Activated naive CD8-positive, alpha-beta T cell treated with anti-CD3 and anti-CD28 coated beads, Interleukin-2, amount 10 ng/mL, durations not matched to agents 7 days and 5 days (primary cell): ENCODE measurements at regions not wholly inside any gene's neighbourhood (a gene's known extent, or its start where the extent isn't known, plus 50 kb on each side); places are given as distances from the start of the nearest gene placed in this dataset.

Experiments used
- ATAC-seq: fragments of 150-1000 bp; cut with Tn5 transposase; one replicate; pipeline ENCODE4 v1.10.0; 2021; ENCODE audit warnings: low read depth, moderate library complexity
- POLR2A ChIA-PET: fragments of 350-600 bp; sonication (Branson Sonifier 250); formaldehyde crosslinking; loops from one replicate; lab custom pipeline; 2021; ENCODE audit warnings: antibody characterized with exemption; lab: Charles Lee
- DNase-seq: peaks from one replicate; pipeline ENCODE4 v3.0.0; 2021
- H3K27ac Mint-ChIP-seq: one replicate; pipeline ENCODE4 v1.8.0; 2022; ENCODE audit warnings: mild to moderate bottlenecking, mixed read lengths
- H3K27me3 Mint-ChIP-seq: one replicate; pipeline ENCODE4 v1.8.0; 2022; ENCODE audit warnings: mild to moderate bottlenecking, moderate library complexity, mixed read lengths
- H3K36me3 Mint-ChIP-seq: one replicate; pipeline ENCODE4 v1.8.0; 2021; ENCODE audit warnings: mild to moderate bottlenecking, mixed read lengths
- H3K4me1 Mint-ChIP-seq: one replicate; pipeline ENCODE4 v1.8.0; 2021; ENCODE audit warnings: mixed read lengths
- H3K4me3 Mint-ChIP-seq: one replicate; pipeline ENCODE4 v1.8.0; 2022; ENCODE audit warnings: mild to moderate bottlenecking, moderate library complexity, mixed read lengths
- H3K9me3 Mint-ChIP-seq: one replicate; pipeline ENCODE4 v1.8.0; 2021; ENCODE audit warnings: mixed read lengths

GRCh38 chr16:86419518-86419917 is 90.8 kb upstream of the FOXF1 start:
- no peak for DNase-seq
- Mint-ChIP-seq H3K4me1 (no peaks in the 10 kb centered on the region), H3K9me3 (peaks cover 2% of the 10 kb centered on the region), H3K27me3 (peaks cover 2% of the 10 kb centered on the region), H3K27ac (no peak overlapping the region), H3K4me3 (no peak overlapping the region), H3K36me3 (no peaks in the 10 kb centered on the region)
- POLR2A ChIA-PET = no interaction called here
- no peak for ATAC-seq

GRCh38 chr16:86421995-86422394 is 88.3 kb upstream of the FOXF1 start:
- Mint-ChIP-seq H3K9me3 (peaks cover 2% of the 10 kb centered on the region), H3K36me3 (no peaks in the 10 kb centered on the region), H3K27me3 (peaks cover 2% of the 10 kb centered on the region), H3K4me3 (no peak overlapping the region), H3K27ac (no peak overlapping the region), H3K4me1 (no peaks in the 10 kb centered on the region)
- DNase-seq = no peak
- POLR2A ChIA-PET = interaction anchor here (0.6 kb wide), 1 partner anchor 210 kb away, joined by 3 read pairs; no protein-coding TSS in a partner anchor
- no peak for ATAC-seq

- Mint-ChIP-seq H3K27me3 (peaks cover 2% of the 10 kb centered on the region), H3K4me1 (no peaks in the 10 kb centered on the region), H3K27ac (no peak overlapping the region), H3K9me3 (peaks cover 2% of the 10 kb centered on the region), H3K36me3 (no peaks in the 10 kb centered on the region), H3K4me3 (no peak overlapping the region)
- no peak for DNase-seq
- no peak for ATAC-seq
- POLR2A ChIA-PET = no interaction called here
Observed at GRCh38 chr16:86424398-86424797, 85.9 kb upstream of the FOXF1 start.

- no peaks in the 10 kb centered on the region for H3K36me3 Mint-ChIP-seq
- no peak overlapping the region for H3K4me3 Mint-ChIP-seq
- DNase-seq (no peak), ATAC-seq (no peak)
- peaks cover 2% of the 10 kb centered on the region for H3K27me3 Mint-ChIP-seq
- peaks cover 2% of the 10 kb centered on the region for H3K9me3 Mint-ChIP-seq
- POLR2A ChIA-PET = no interaction called here
- no peak overlapping the region for H3K27ac Mint-ChIP-seq
- H3K4me1 Mint-ChIP-seq = no peaks in the 10 kb centered on the region
Observed at GRCh38 chr16:86424985-86425384, 85.3 kb upstream of the FOXF1 start.

GRCh38 chr16:86426063-86426642 is 84.2 kb upstream of the FOXF1 start:
- no peak overlapping the region for H3K27ac Mint-ChIP-seq
- H3K4me1 Mint-ChIP-seq = no peaks in the 10 kb centered on the region
- H3K9me3 Mint-ChIP-seq = no peaks in the 10 kb centered on the region
- POLR2A ChIA-PET = no interaction called here
- H3K27me3 Mint-ChIP-seq = no peaks in the 10 kb centered on the region
- no peak overlapping the region for H3K4me3 Mint-ChIP-seq
- no peaks in the 10 kb centered on the region for H3K36me3 Mint-ChIP-seq
- DNase-seq (no peak), ATAC-seq (no peak)

GRCh38 chr16:86427433-86427851 is 82.9 kb upstream of the FOXF1 start:
- ATAC-seq (no peak), DNase-seq (no peak)
- Mint-ChIP-seq H3K4me3 (no peak overlapping the region), H3K36me3 (no peaks in the 10 kb centered on the region), H3K27me3 (no peaks in the 10 kb centered on the region), H3K27ac (no peak overlapping the region), H3K4me1 (no peaks in the 10 kb centered on the region), H3K9me3 (no peaks in the 10 kb centered on the region)
- POLR2A ChIA-PET = no interaction called here

GRCh38 chr16:86428729-86429517 is 81.4 kb upstream of the FOXF1 start:
- Mint-ChIP-seq H3K27ac (no peak overlapping the region), H3K4me3 (no peak overlapping the region), H3K4me1 (no peaks in the 10 kb centered on the region), H3K36me3 (no peaks in the 10 kb centered on the region), H3K9me3 (no peaks in the 10 kb centered on the region), H3K27me3 (no peaks in the 10 kb centered on the region)
- POLR2A ChIA-PET = no interaction called here
- ATAC-seq = no peak
- DNase-seq = no peak

GRCh38 chr16:86429663-86430062 is 80.7 kb upstream of the FOXF1 start:
- Mint-ChIP-seq H3K4me3 (no peak overlapping the region), H3K4me1 (no peaks in the 10 kb centered on the region), H3K9me3 (no peaks in the 10 kb centered on the region), H3K27me3 (no peaks in the 10 kb centered on the region), H3K27ac (no peak overlapping the region), H3K36me3 (no peaks in the 10 kb centered on the region)
- POLR2A ChIA-PET = no interaction called here
- DNase-seq (no peak), ATAC-seq (no peak)

- H3K4me3 Mint-ChIP-seq = no peak overlapping the region
- H3K36me3 Mint-ChIP-seq = no peaks in the 10 kb centered on the region
- ATAC-seq (no peak), DNase-seq (no peak)
- no peaks in the 10 kb centered on the region for H3K4me1 Mint-ChIP-seq
- POLR2A ChIA-PET = no interaction called here
- H3K27me3 Mint-ChIP-seq = no peaks in the 10 kb centered on the region
- H3K9me3 Mint-ChIP-seq = no peaks in the 10 kb centered on the region
- H3K27ac Mint-ChIP-seq = no peak overlapping the region
Observed at GRCh38 chr16:86430814-86431213, 79.5 kb upstream of the FOXF1 start.

GRCh38 chr16:86431540-86431939 is 78.8 kb upstream of the FOXF1 start:
- H3K36me3 Mint-ChIP-seq = no peaks in the 10 kb centered on the region
- no peaks in the 10 kb centered on the region for H3K27me3 Mint-ChIP-seq
- ATAC-seq (no peak), DNase-seq (no peak)
- no peaks in the 10 kb centered on the region for H3K4me1 Mint-ChIP-seq
- POLR2A ChIA-PET = no interaction called here
- no peak overlapping the region for H3K27ac Mint-ChIP-seq
- no peak overlapping the region for H3K4me3 Mint-ChIP-seq
- H3K9me3 Mint-ChIP-seq = no peaks in the 10 kb centered on the region

- Mint-ChIP-seq H3K9me3 (no peaks in the 10 kb centered on the region), H3K4me3 (no peak overlapping the region), H3K27ac (no peak overlapping the region), H3K36me3 (no peaks in the 10 kb centered on the region), H3K27me3 (no peaks in the 10 kb centered on the region), H3K4me1 (no peaks in the 10 kb centered on the region)
- POLR2A ChIA-PET = no interaction called here
- DNase-seq (no peak), ATAC-seq (no peak)
Observed at GRCh38 chr16:86432048-86432447, 78.3 kb upstream of the FOXF1 start.

GRCh38 chr16:86432691-86433090 is 77.6 kb upstream of the FOXF1 start:
- H3K27ac Mint-ChIP-seq = no peak overlapping the region
- H3K36me3 Mint-ChIP-seq = no peaks in the 10 kb centered on the region
- no peak for DNase-seq
- no peaks in the 10 kb centered on the region for H3K27me3 Mint-ChIP-seq
- H3K4me3 Mint-ChIP-seq = no peak overlapping the region
- no peaks in the 10 kb centered on the region for H3K4me1 Mint-ChIP-seq
- ATAC-seq = no peak
- POLR2A ChIA-PET = no interaction called here
- H3K9me3 Mint-ChIP-seq = no peaks in the 10 kb centered on the region

- H3K9me3 Mint-ChIP-seq = no peaks in the 10 kb centered on the region
- no peaks in the 10 kb centered on the region for H3K27me3 Mint-ChIP-seq
- POLR2A ChIA-PET = no interaction called here
- no peak for ATAC-seq
- no peak overlapping the region for H3K4me3 Mint-ChIP-seq
- no peaks in the 10 kb centered on the region for H3K4me1 Mint-ChIP-seq
- no peaks in the 10 kb centered on the region for H3K36me3 Mint-ChIP-seq
- no peak overlapping the region for H3K27ac Mint-ChIP-seq
- no peak for DNase-seq
Observed at GRCh38 chr16:86436466-86437185, 73.7 kb upstream of the FOXF1 start.

- no peaks in the 10 kb centered on the region for H3K4me1 Mint-ChIP-seq
- no peak for DNase-seq
- ATAC-seq = no peak
- POLR2A ChIA-PET = no interaction called here
- no peak overlapping the region for H3K27ac Mint-ChIP-seq
- no peaks in the 10 kb centered on the region for H3K9me3 Mint-ChIP-seq
- H3K4me3 Mint-ChIP-seq = no peak overlapping the region
- no peaks in the 10 kb centered on the region for H3K36me3 Mint-ChIP-seq
- H3K27me3 Mint-ChIP-seq = no peaks in the 10 kb centered on the region
Observed at GRCh38 chr16:86437348-86437747, 73.0 kb upstream of the FOXF1 start.
